ENCODE measurements at regions not wholly inside any gene's neighbourhood (a gene's known extent, or its start where the extent isn't known, plus 50 kb on each side); places are given as distances from the start of the nearest gene placed in this dataset.

GRCh38 chr16:9257843-9258242, 166.4 kb downstream of the HAPSTR1 start:
- TF ChIP-seq POLR2AphosphoS5 (IDR thresholded peaks at IDR 0.05): no peak
- TF ChIP-seq, protein P1, sequence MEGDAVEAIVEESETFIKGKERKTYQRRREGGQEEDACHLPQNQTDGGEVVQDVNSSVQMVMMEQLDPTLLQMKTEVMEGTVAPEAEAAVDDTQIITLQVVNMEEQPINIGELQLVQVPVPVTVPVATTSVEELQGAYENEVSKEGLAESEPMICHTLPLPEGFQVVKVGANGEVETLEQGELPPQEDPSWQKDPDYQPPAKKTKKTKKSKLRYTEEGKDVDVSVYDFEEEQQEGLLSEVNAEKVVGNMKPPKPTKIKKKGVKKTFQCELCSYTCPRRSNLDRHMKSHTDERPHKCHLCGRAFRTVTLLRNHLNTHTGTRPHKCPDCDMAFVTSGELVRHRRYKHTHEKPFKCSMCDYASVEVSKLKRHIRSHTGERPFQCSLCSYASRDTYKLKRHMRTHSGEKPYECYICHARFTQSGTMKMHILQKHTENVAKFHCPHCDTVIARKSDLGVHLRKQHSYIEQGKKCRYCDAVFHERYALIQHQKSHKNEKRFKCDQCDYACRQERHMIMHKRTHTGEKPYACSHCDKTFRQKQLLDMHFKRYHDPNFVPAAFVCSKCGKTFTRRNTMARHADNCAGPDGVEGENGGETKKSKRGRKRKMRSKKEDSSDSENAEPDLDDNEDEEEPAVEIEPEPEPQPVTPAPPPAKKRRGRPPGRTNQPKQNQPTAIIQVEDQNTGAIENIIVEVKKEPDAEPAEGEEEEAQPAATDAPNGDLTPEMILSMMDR (IDR thresholded peaks at IDR 0.05): no peak

Measured in sigmoid colon (tissue), 4 donors.